ENCODE measurements at regions not wholly inside any gene's neighbourhood (a gene's known extent, or its start where the extent isn't known, plus 50 kb on each side); places are given as distances from the start of the nearest gene placed in this dataset.

DNA sequence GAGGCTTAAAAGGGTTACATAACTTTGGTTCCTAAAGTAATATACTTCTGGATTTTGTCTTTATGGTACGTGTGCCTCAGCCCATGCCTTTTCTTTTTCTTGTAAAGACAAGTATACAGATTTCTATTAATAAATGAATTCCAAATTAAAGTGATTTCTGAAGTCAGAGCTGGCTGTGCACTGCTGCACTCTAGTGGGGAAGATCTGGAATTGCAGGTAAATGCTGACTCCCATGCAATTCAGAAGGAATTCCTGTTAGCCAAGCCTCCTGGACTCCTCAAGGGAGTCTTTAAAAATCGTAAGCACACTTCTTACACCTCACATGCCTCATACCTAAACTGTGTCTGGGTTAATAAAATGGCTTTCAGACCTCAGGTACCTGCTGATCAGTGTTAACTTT, 118.4 kb upstream of the SLC7A1 start:
- Histone ChIP-seq H3K27ac (no peak overlapping the region), H3K4me3 (no peak overlapping the region)
- TF ChIP-seq, protein P1, sequence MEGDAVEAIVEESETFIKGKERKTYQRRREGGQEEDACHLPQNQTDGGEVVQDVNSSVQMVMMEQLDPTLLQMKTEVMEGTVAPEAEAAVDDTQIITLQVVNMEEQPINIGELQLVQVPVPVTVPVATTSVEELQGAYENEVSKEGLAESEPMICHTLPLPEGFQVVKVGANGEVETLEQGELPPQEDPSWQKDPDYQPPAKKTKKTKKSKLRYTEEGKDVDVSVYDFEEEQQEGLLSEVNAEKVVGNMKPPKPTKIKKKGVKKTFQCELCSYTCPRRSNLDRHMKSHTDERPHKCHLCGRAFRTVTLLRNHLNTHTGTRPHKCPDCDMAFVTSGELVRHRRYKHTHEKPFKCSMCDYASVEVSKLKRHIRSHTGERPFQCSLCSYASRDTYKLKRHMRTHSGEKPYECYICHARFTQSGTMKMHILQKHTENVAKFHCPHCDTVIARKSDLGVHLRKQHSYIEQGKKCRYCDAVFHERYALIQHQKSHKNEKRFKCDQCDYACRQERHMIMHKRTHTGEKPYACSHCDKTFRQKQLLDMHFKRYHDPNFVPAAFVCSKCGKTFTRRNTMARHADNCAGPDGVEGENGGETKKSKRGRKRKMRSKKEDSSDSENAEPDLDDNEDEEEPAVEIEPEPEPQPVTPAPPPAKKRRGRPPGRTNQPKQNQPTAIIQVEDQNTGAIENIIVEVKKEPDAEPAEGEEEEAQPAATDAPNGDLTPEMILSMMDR (IDR thresholded peaks at IDR 0.05), result peak in 1 of 2 donors; percentile 28

DNA sequence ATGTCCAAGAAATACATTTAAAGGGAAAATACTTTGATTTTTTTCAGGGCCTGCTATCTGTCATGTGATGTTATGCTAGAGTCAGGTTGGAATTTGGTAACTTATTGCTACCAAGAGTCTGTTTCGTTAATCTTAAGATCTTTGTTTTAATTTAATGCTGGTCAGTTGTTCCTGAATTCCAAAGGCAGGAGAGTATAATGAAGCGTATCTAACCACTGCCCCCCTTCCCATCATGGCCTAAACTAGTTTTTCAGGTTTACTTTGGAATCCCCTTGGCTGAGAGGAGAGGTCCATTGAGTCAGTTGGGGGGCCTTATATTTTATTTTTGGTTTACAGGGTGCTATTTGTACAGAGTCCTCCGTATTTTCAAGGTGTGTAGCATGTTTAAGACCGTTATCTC, 116.3 kb upstream of the SLC7A1 start:
- no peaks in the 10 kb centered on the region for H3K36me3 ChIP-seq

More for the DNA sequence above, 118.4 kb upstream of the SLC7A1 start:
- Histone ChIP-seq H3K9me3 (peaks cover 0 to 7% of the 10 kb centered on the region in 2 donors), H3K27me3 (no peaks in the 10 kb centered on the region), H3K4me1 (no peaks in the 10 kb centered on the region), H3K36me3 (no peaks in the 10 kb centered on the region)
- no peak for DNase-seq (ENCODE audit: low spot score)

DNA sequence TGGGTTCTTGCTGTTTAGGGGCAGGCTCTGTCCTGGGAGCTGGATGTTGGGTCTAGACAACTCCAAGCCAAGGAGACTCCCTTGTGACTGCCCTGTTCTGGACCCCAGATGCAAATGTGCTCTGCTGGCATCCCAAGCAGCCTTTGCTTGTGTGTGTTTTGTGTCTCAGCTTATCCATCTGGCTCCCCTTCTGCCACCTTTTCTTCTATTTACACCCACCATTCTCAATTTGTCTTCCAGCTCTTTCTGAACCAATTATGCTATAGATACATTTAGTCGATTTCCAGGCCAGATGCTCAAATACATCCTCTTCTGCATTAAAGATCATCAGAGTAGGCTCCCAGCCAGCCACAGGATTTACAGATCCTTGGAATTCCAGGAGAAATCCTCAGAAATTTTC, 115.0 kb upstream of the SLC7A1 start:
- Histone ChIP-seq H3K36me3 (no peaks in the 10 kb centered on the region), H3K27me3 (no peaks in the 10 kb centered on the region), H3K9me3 (peaks cover 0 to 7% of the 10 kb centered on the region in 2 donors), H3K4me1 (no peaks in the 10 kb centered on the region), H3K4me3 (no peak overlapping the region), H3K27ac (no peak overlapping the region)
- no peak for DNase-seq (ENCODE audit: low spot score)
- TF ChIP-seq, protein P1 (IDR thresholded peaks at IDR 0.05), result no peak

More for the DNA sequence above, 116.3 kb upstream of the SLC7A1 start:
- Histone ChIP-seq H3K4me1 (no peaks in the 10 kb centered on the region), H3K4me3 (no peak overlapping the region), H3K27me3 (no peaks in the 10 kb centered on the region), H3K9me3 (peaks cover 0 to 7% of the 10 kb centered on the region in 2 donors), H3K27ac (no peak overlapping the region)
- DNase-seq (ENCODE audit: low spot score), result no peak
- TF ChIP-seq, protein P1 (IDR thresholded peaks at IDR 0.05), result no peak

DNA sequence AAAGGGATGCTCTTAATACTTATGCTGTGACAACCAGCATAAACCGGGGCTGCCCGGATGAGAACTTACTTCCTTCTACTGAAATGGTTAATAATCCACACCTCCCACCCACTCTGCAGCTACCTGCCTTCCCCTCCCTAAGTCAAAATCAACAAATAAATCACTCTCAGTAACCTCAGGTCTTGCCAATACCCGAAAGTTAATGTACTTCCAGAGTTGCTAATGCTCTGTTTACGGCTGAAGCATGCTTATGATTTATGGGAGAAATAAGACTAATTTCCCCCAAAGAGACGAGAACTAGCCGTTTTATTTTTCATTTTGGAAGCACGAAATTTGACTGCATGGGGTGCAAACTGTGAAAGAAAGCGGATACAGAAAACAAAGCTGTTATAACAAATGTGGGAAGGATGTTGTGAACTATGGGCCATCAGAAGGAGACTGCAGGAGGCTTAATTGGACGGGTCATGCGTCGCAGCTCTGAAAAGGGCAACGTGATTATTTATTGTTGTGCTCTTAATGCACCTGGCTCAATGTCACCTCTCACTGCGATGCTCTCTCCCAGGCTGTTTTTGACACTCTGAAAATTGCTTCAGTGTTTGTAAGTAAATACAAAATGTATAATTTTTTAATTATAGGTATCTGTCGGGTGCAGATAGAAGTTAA, 114.0 kb upstream of the SLC7A1 start:
- peaks cover 0 to 8% of the 10 kb centered on the region in 2 donors for H3K4me1 ChIP-seq
- TF ChIP-seq, protein P1 (IDR thresholded peaks at IDR 0.05), result no peak
- H3K9me3 ChIP-seq, result peaks cover 0 to 7% of the 10 kb centered on the region in 2 donors
- no peak for DNase-seq (ENCODE audit: low spot score)
- no peaks in the 10 kb centered on the region for H3K36me3 ChIP-seq
- H3K27ac ChIP-seq, result no peak overlapping the region
- no peak overlapping the region for H3K4me3 ChIP-seq
- H3K27me3 ChIP-seq, result no peaks in the 10 kb centered on the region

DNA sequence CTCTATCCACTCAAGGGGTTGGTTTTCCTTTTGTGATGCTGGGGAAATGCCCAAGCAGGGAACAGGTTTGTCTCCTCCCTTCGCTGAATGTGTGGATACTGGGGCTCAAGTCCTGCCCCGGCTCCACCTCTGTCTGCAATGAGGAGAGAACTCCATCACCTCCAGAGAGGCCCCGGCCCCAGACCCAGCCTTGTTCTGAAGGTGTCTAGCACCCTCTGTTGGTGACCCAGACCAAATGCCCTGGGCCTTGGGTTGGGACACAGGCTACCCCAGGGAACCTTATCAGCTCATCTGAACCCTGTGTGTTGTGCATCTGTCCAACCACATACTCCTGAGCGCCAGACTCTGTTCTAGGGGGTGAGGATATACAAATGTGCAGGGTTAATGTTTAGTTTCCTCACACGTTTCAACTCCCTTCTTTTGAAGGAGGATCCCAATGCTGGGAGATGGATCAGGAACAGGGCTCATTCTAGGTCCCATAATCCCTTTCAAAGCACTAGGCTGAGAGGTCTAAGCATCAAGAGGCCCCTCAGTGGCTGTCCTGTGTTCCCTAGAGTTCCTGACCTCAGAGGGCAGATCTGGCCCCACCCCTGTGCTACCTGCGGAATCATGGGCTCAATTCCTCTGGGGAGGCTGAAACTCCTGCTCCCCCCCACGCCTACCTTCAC, 112.5 kb upstream of the SLC7A1 start:
- DNase-seq (ENCODE audit: low spot score), result no peak
- TF ChIP-seq, protein P1 (IDR thresholded peaks at IDR 0.05), result peak; percentile 25 to 65

More for the DNA sequence above, 112.5 kb upstream of the SLC7A1 start:
- Histone ChIP-seq H3K27me3 (no peaks in the 10 kb centered on the region), H3K4me1 (peaks cover 0 to 16% of the 10 kb centered on the region in 2 donors), H3K9me3 (no peaks in the 10 kb centered on the region), H3K4me3 (no peak overlapping the region), H3K36me3 (no peaks in the 10 kb centered on the region), H3K27ac (no peak overlapping the region)
